HL-60 (cell line): ENCODE measurements at regions not wholly inside any gene's neighbourhood (a gene's known extent, or its start where the extent isn't known, plus 50 kb on each side); places are given as distances from the start of the nearest gene placed in this dataset.
A peak's percentile ranks its signal among the peaks of the same experiment; 100 is the strongest.

Experiments
- DNase-seq, 2 experiments: peaks; one replicate each; pipeline ENCODE4 v3.0.0-alpha.2; 2010 to 2020; ENCODE audit warnings: low read depth in 1 of 2, low spot score in 1 of 2
- H3K27ac ChIP-seq: fragments of 250-450 bp; sonication (Bioruptor Pico); replicated peaks from 2 replicates; pipeline ENCODE4 v1.5.1; 2020; ENCODE audit warnings: mild to moderate bottlenecking, moderate library complexity
- H3K27me3 ChIP-seq: fragments of 250-450 bp; sonication (Bioruptor Pico); 2 replicates; pipeline ENCODE4 v1.5.1; 2021; ENCODE audit warnings: mild to moderate bottlenecking, moderate library complexity; ENCODE audit not compliant: insufficient read depth, poor library complexity, severe bottlenecking
- H3K4me3 ChIP-seq: replicated peaks from 2 replicates; pipeline ENCODE4 v1.5.1; 2011; ENCODE audit warnings: mild to moderate bottlenecking, control low read depth, low read length; ENCODE audit not compliant: insufficient read depth
- CTCF ChIP-seq: IDR thresholded peaks from one replicate; pipeline ENCODE4 v1.5.1; 2011; ENCODE audit warnings: low read length, control low read depth, inconsistent platforms; ENCODE audit not compliant: insufficient read depth
- GABPA ChIP-seq: IDR thresholded peaks from 2 replicates; pipeline ENCODE4 v1.6.1; 2012; ENCODE audit warnings: low read depth
- POLR2AphosphoS5 ChIP-seq: IDR thresholded peaks from 2 replicates; pipeline ENCODE4 v1.6.1; 2012; ENCODE audit warnings: low read depth
- REST ChIP-seq: IDR thresholded peaks from 2 replicates; pipeline ENCODE4 v1.6.1; 2012; ENCODE audit warnings: low read depth; ENCODE audit not compliant: insufficient replicate concordance
- SPI1 ChIP-seq: IDR thresholded peaks from 2 replicates; pipeline ENCODE4 v1.6.1; 2012; ENCODE audit warnings: low read depth, mild to moderate bottlenecking, borderline replicate concordance

GRCh38 chr1:157937744-157938143, 55.7 kb upstream of the KIRREL1 start:
- Histone ChIP-seq H3K27me3 (no peaks in the 10 kb centered on the region), H3K27ac (no peak overlapping the region), H3K4me3 (no peak overlapping the region)
- peak in 1 of 2 experiments; percentile 47 for DNase-seq
- TF ChIP-seq POLR2AphosphoS5, result peak; percentile 53
- TF ChIP-seq SPI1, result 0 out of 2 replicates have a peak, but pooled peaks have one; percentile 41
- TF ChIP-seq GABPA, result no peak
- TF ChIP-seq CTCF, result no peak

GRCh38 chr1:157941939-157942338, 51.5 kb upstream of the KIRREL1 start:
- no peak for TF ChIP-seq GABPA
- TF ChIP-seq CTCF, result no peak
- no peak for TF ChIP-seq REST
- TF ChIP-seq POLR2AphosphoS5, result no peak
- no peak for TF ChIP-seq SPI1
- Histone ChIP-seq H3K27me3 (no peaks in the 10 kb centered on the region), H3K27ac (no peak overlapping the region), H3K4me3 (no peak overlapping the region)
- DNase-seq, result no peak
